ENCODE measurements at regions not wholly inside any gene's neighbourhood (a gene's known extent, or its start where the extent isn't known, plus 50 kb on each side); places are given as distances from the start of the nearest gene placed in this dataset.

- no peaks in the 10 kb centered on the region for H3K36me3 ChIP-seq
- H3K27ac ChIP-seq = no peak overlapping the region
- TF ChIP-seq, protein P1, sequence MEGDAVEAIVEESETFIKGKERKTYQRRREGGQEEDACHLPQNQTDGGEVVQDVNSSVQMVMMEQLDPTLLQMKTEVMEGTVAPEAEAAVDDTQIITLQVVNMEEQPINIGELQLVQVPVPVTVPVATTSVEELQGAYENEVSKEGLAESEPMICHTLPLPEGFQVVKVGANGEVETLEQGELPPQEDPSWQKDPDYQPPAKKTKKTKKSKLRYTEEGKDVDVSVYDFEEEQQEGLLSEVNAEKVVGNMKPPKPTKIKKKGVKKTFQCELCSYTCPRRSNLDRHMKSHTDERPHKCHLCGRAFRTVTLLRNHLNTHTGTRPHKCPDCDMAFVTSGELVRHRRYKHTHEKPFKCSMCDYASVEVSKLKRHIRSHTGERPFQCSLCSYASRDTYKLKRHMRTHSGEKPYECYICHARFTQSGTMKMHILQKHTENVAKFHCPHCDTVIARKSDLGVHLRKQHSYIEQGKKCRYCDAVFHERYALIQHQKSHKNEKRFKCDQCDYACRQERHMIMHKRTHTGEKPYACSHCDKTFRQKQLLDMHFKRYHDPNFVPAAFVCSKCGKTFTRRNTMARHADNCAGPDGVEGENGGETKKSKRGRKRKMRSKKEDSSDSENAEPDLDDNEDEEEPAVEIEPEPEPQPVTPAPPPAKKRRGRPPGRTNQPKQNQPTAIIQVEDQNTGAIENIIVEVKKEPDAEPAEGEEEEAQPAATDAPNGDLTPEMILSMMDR (IDR thresholded peaks at IDR 0.05) = no peak
- TF ChIP-seq POLR2A (IDR thresholded peaks at IDR 0.05) = no peak
- no peaks in the 10 kb centered on the region for H3K27me3 ChIP-seq
- DNase-seq = no peak
- intact Hi-C loops (cut with DNase I) = no loop called here
- H3K9me3 ChIP-seq = peaks cover 0 to 27% (median 2%) of the 10 kb centered on the region in 12 donors
- H3K4me1 ChIP-seq = no peaks in the 10 kb centered on the region
- ATAC-seq = no peak
- no peak overlapping the region for H3K4me3 ChIP-seq
These were observed 523.6 kb downstream of the TRAM1L1 start for GRCh38 chr4:116561768-116562167.

DNA sequence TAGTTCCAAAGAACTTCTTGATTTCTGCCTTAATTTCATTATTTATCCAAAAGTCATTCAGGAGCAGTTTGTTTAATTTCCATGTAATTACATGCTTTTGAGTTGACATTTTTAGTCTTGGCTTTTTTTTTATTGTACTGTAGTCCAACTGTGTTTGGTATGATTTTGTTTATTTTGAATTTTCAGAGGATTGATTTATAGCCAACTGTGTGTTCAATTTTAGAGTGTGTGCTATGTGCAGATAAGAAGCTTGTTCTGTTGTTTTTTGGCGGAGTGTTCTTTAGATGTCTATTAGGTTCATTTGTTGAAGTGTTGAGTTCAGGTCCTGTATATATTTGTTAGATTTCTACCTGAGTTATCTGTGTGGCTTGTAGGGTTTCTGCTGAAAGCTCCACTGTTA lies 533.6 kb downstream of the TRAM1L1 start:
- no peak for ATAC-seq
- Histone ChIP-seq H3K4me3 (no peak overlapping the region), H3K9me3 (peaks cover 0 to 3% (median 0%) of the 10 kb centered on the region in 12 donors), H3K36me3 (no peaks in the 10 kb centered on the region), H3K4me1 (no peaks in the 10 kb centered on the region), H3K27ac (no peak overlapping the region), H3K27me3 (no peaks in the 10 kb centered on the region)
- TF ChIP-seq, protein P1 (IDR thresholded peaks at IDR 0.05) = no peak
- no peak for TF ChIP-seq POLR2A (IDR thresholded peaks at IDR 0.05)
- intact Hi-C loops (cut with DNase I) = no loop called here
- DNase-seq = no peak
- WGBS, 4 donors = 64 to 78% (median 71%) methylated on average over 1 of the region's 1 CpG

GRCh38 chr4:116547632-116548031 lies 537.7 kb downstream of the TRAM1L1 start:
- no peak for DNase-seq
- H3K9me3 ChIP-seq = peaks cover 0 to 3% (median 0%) of the 10 kb centered on the region in 12 donors
- no peak overlapping the region for H3K27ac ChIP-seq
- H3K4me3 ChIP-seq = no peak overlapping the region
- H3K36me3 ChIP-seq = no peaks in the 10 kb centered on the region
- no peak for ATAC-seq
- TF ChIP-seq, protein P1 (IDR thresholded peaks at IDR 0.05) = no peak
- TF ChIP-seq POLR2A (IDR thresholded peaks at IDR 0.05) = no peak
- WGBS, 4 donors = 84 to 95% (median 92%) methylated on average over 2 of the region's 2 CpGs
- intact Hi-C loops (cut with DNase I) = no loop called here
- no peaks in the 10 kb centered on the region for H3K27me3 ChIP-seq
- H3K4me1 ChIP-seq = no peaks in the 10 kb centered on the region

DNA sequence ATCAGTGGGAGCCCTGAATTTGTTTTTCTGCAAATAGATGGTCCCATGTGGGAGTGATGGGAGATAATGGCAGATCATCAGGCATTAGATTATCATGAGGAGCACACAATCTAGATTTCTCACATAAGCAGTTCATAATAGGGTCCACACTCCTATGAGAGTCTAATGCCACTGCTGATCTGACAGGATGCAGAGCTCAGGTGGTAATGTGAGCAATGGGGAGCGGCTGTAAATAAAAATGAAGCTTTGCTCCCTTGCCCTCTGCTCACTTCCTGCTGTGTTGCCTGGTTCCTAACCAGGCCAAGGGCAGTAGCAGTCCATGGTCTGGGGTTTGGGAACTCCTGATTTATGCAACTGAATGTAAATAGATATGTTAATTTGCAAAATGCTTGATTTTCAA lies 538.6 kb downstream of the TRAM1L1 start:
- no peak for ATAC-seq
- TF ChIP-seq, protein P1 (IDR thresholded peaks at IDR 0.05) = no peak
- no peak for TF ChIP-seq POLR2A (IDR thresholded peaks at IDR 0.05)
- H3K27ac ChIP-seq = no peak overlapping the region
- no peaks in the 10 kb centered on the region for H3K4me1 ChIP-seq
- no peak overlapping the region for H3K4me3 ChIP-seq
- intact Hi-C loops (cut with DNase I) = no loop called here
- no peaks in the 10 kb centered on the region for H3K27me3 ChIP-seq
- no peaks in the 10 kb centered on the region for H3K36me3 ChIP-seq
- DNase-seq = no peak
- H3K9me3 ChIP-seq = peaks cover 0 to 3% (median 0%) of the 10 kb centered on the region in 12 donors
- 71 to 94% (median 89%) methylated on average over 1 of the region's 1 CpG for WGBS, 4 donors

Data from heart left ventricle (tissue), 16 donors.